Keratinocyte (primary cell): ENCODE measurements at regions not wholly inside any gene's neighbourhood (a gene's known extent, or its start where the extent isn't known, plus 50 kb on each side); places are given as distances from the start of the nearest gene placed in this dataset.

Experiments used
- DNase-seq: peaks from one replicate; pipeline ENCODE4 v3.0.0-alpha.2; 2011; ENCODE audit warnings: low read depth, missing footprints, low spot score
- FAIRE-seq: peaks from 2 replicates; lab custom pipeline; 2011; peaks lifted over from hg19 to GRCh38; lab: Jason Lieb, UNC
- H2AFZ ChIP-seq: 2 replicates; pipeline ENCODE4 v1.6.0; 2012; ENCODE audit warnings: low read length, control low read depth, inconsistent platforms; ENCODE audit not compliant: control insufficient read depth
- H3K27ac ChIP-seq: 2 replicates; pipeline ENCODE4 v1.5.1; 2011; ENCODE audit warnings: low read length; ENCODE audit not compliant: control insufficient read depth, insufficient read depth
- H3K27me3 ChIP-seq: 3 replicates; pipeline ENCODE4 v1.6.0; 2011; ENCODE audit warnings: low read length; ENCODE audit not compliant: control insufficient read depth, insufficient read depth; ENCODE audit errors: extremely low read depth
- H3K36me3 ChIP-seq, 2 experiments: 2 replicates in 1 of 2; 3 replicates in 1 of 2; pipeline ENCODE4 v1.5.1; 2011; ENCODE audit warnings: low read length in 2 of 2, mild to moderate bottlenecking in 1 of 2; ENCODE audit not compliant: control insufficient read depth in 2 of 2, insufficient read depth in 2 of 2; ENCODE audit errors: extremely low read depth in 1 of 2
- H3K4me1 ChIP-seq: 3 replicates; pipeline ENCODE4 v1.5.1; 2011; ENCODE audit warnings: low read length; ENCODE audit not compliant: control insufficient read depth, insufficient read depth; ENCODE audit errors: extremely low read depth
- H3K4me2 ChIP-seq: 3 replicates; pipeline ENCODE4 v1.6.0; 2011; ENCODE audit warnings: low read depth, low read length; ENCODE audit not compliant: control insufficient read depth, insufficient read depth; ENCODE audit errors: extremely low read depth
- H3K4me3 ChIP-seq, 3 experiments: fragments of 200-600 bp in 1 of 3; sonication (generic) in 1 of 3; 2 replicates in 2 of 3; 3 replicates in 1 of 3; pipeline ENCODE4 v1.5.1; 2011 to 2016; ENCODE audit warnings: low read length in 3 of 3, mild to moderate bottlenecking in 3 of 3, control low read depth in 2 of 3, inconsistent platforms in 1 of 3, low read depth in 1 of 3, mixed read lengths in 1 of 3, mixed run types in 1 of 3, moderate library complexity in 1 of 3; ENCODE audit not compliant: control insufficient read depth in 2 of 3, insufficient read depth in 2 of 3; ENCODE audit errors: extremely low read depth in 1 of 3
- H3K79me2 ChIP-seq: 2 replicates; pipeline ENCODE4 v1.6.0; 2012; ENCODE audit warnings: low read length; ENCODE audit not compliant: control insufficient read depth, insufficient read depth
- H3K9ac ChIP-seq: 3 replicates; pipeline ENCODE4 v1.6.0; 2011; ENCODE audit warnings: low read length; ENCODE audit not compliant: control insufficient read depth, insufficient read depth; ENCODE audit errors: extremely low read depth
- H3K9me1 ChIP-seq: 3 replicates; pipeline ENCODE4 v1.6.0; 2011; ENCODE audit warnings: low read length; ENCODE audit not compliant: control insufficient read depth, insufficient read depth; ENCODE audit errors: extremely low read depth
- H3K9me3 ChIP-seq: 2 replicates; pipeline ENCODE4 v1.5.1; 2012; ENCODE audit warnings: low read depth, low read length; ENCODE audit not compliant: control insufficient read depth
- H4K20me1 ChIP-seq: 3 replicates; pipeline ENCODE4 v1.6.0; 2011; ENCODE audit warnings: low read length; ENCODE audit not compliant: control insufficient read depth, insufficient read depth; ENCODE audit errors: extremely low read depth
- EZH2 ChIP-seq: IDR thresholded peaks from one replicate; pipeline ENCODE4 v1.6.1; 2012; ENCODE audit warnings: inconsistent platforms, mild to moderate bottlenecking, low read length, moderate library complexity
- dilution Hi-C: fragments of 300-500 bp; cut with MboI; formaldehyde crosslinking; loops from one replicate; pipeline ENCODE4 v1.7.0; 2020; ENCODE audit warnings: low sequenced_read_pairs; ENCODE audit not compliant: extremely low pct_ligation_motif_present
- TF ChIP-seq, protein P1 (sequence below), 3 experiments: IDR thresholded peaks in 1 of 3; conservative IDR thresholded peaks in 1 of 3; optimal IDR thresholded peaks in 1 of 3; 2 replicates in 2 of 3; 3 replicates in 1 of 3; pipeline versions ENCODE3 to v1.5.1; 2011; ENCODE audit warnings: low read length in 3 of 3, mild to moderate bottlenecking in 3 of 3, moderate library complexity in 2 of 3, control low read depth in 1 of 3, inconsistent platforms in 1 of 3; ENCODE audit not compliant: insufficient read depth in 2 of 3; ENCODE audit errors: extremely low read depth in 1 of 3

DNA sequence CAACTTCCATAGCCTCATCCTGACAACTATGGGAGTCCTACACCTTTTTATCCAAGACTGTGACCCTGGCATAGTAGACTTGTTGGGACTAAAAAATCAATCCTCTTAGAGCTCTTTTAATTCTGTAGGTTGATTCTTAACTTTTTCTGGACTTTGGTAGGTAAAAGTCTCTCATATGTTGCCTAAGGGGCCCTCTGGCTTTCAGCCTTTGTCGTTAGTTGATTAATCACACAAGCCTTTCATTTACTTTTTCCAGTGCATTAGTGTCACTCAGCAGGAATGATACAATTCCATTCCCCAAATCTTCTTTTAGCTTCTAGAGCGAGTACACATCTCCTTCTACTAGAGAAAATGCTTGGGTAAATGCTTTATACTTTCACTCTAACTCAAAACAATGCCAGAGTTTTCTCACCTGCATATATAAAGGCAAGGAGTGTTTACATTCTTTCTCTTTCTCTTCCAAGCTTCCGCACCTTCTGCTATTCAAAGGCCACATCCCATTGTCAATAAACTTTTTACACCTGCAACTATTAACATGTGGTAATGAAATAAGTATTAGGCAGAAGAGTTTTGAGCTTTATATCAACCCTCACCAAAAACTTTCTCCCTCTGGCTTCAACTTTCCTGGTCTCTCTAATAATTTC is 516.6 kb downstream of the FAM181B start:
- Histone ChIP-seq H3K27ac (no peak overlapping the region), H3K9ac (no peak overlapping the region), H3K9me3 (no peaks in the 10 kb centered on the region), H3K79me2 (no peaks in the 10 kb centered on the region), H3K36me3 (no peaks in the 10 kb centered on the region), H3K9me1 (no peaks in the 10 kb centered on the region), H3K4me1 (no peaks in the 10 kb centered on the region), H2AFZ (no peak overlapping the region), H3K4me2 (no peak overlapping the region), H4K20me1 (no peaks in the 10 kb centered on the region), H3K27me3 (no peaks in the 10 kb centered on the region), H3K4me3 (no peak overlapping the region)
- TF ChIP-seq, protein P1, sequence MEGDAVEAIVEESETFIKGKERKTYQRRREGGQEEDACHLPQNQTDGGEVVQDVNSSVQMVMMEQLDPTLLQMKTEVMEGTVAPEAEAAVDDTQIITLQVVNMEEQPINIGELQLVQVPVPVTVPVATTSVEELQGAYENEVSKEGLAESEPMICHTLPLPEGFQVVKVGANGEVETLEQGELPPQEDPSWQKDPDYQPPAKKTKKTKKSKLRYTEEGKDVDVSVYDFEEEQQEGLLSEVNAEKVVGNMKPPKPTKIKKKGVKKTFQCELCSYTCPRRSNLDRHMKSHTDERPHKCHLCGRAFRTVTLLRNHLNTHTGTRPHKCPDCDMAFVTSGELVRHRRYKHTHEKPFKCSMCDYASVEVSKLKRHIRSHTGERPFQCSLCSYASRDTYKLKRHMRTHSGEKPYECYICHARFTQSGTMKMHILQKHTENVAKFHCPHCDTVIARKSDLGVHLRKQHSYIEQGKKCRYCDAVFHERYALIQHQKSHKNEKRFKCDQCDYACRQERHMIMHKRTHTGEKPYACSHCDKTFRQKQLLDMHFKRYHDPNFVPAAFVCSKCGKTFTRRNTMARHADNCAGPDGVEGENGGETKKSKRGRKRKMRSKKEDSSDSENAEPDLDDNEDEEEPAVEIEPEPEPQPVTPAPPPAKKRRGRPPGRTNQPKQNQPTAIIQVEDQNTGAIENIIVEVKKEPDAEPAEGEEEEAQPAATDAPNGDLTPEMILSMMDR (optimal IDR thresholded peaks at IDR 0.05 in 1 of 3, IDR thresholded peaks at IDR 0.05 in 1 of 3, conservative IDR thresholded peaks at IDR 0.05 in 1 of 3; ENCODE audit: extremely low read depth in 1 of 3, insufficient read depth in 2 of 3, low read length in 3 of 3): no peak
- TF ChIP-seq EZH2: no peak
- dilution Hi-C loops: loop anchor here (25.0 kb wide), 1 partner anchor 580 kb away; no protein-coding TSS in a partner anchor
- no peak for DNase-seq
- no peak for FAIRE-seq

DNA sequence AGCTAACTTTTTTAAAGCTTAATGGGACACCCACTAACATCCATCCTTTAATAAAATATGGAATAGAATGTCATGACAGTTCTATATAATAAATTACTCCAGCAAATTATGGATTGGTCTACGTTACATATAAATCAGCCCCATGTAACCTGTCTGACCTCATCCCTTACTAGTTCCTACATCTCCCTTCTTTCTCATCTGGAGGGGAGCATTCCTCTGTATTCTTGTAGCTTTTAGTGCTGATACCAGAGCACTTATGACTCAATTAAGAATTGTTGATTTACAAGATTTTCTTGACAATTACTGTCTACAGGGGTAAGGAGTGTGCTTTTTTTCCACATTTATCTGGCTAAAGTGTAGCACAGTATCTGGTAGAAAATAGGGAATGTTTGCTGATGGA is 523.7 kb downstream of the FAM181B start:
- Histone ChIP-seq H3K4me3 (no peak overlapping the region), H3K4me1 (no peaks in the 10 kb centered on the region), H3K4me2 (no peak overlapping the region), H3K27ac (no peak overlapping the region), H3K79me2 (no peaks in the 10 kb centered on the region), H3K27me3 (no peaks in the 10 kb centered on the region), H3K36me3 (no peaks in the 10 kb centered on the region), H2AFZ (no peak overlapping the region), H3K9me1 (no peaks in the 10 kb centered on the region), H4K20me1 (no peaks in the 10 kb centered on the region), H3K9ac (no peak overlapping the region), H3K9me3 (no peaks in the 10 kb centered on the region)
- dilution Hi-C loops: loop anchor here (25.0 kb wide), 1 partner anchor 573 kb away; no protein-coding TSS in a partner anchor
- no peak for TF ChIP-seq EZH2
- TF ChIP-seq, protein P1 (optimal IDR thresholded peaks at IDR 0.05 in 1 of 3, IDR thresholded peaks at IDR 0.05 in 1 of 3, conservative IDR thresholded peaks at IDR 0.05 in 1 of 3; ENCODE audit: extremely low read depth in 1 of 3, insufficient read depth in 2 of 3, low read length in 3 of 3): no peak
- DNase-seq (no peak), FAIRE-seq (no peak)
